ENCODE measurements at regions not wholly inside any gene's neighbourhood (a gene's known extent, or its start where the extent isn't known, plus 50 kb on each side); places are given as distances from the start of the nearest gene placed in this dataset.

GRCh38 chr4:189124791-189125190 lies 815.9 kb upstream of the FRG1 start:
- TF ChIP-seq POLR2A (IDR thresholded peaks at IDR 0.05), result no peak
- no peak for TF ChIP-seq POLR2AphosphoS5 (IDR thresholded peaks at IDR 0.05)
- TF ChIP-seq CTCF (IDR thresholded peaks at IDR 0.05), result no peak
- no peak overlapping the region for H3K27ac ChIP-seq
- no peaks in the 10 kb centered on the region for H3K9me3 ChIP-seq
- H3K4me1 ChIP-seq, result no peaks in the 10 kb centered on the region
- intact Hi-C loops (cut with DNase I; ENCODE audit: low total_unique reads), result no loop called here
- no peaks in the 10 kb centered on the region for H3K27me3 ChIP-seq
- DNase-seq (ENCODE audit: low spot score in 2 of 2), result no peak
- H3K4me3 ChIP-seq, result no peak overlapping the region
- no peaks in the 10 kb centered on the region for H3K36me3 ChIP-seq

GRCh38 chr4:189126040-189126439 lies 814.6 kb upstream of the FRG1 start:
- no peak overlapping the region for H3K4me3 ChIP-seq
- intact Hi-C loops (cut with DNase I; ENCODE audit: low total_unique reads), result loop anchor here (1.0 kb wide), 1 partner anchor 29 kb away; no protein-coding TSS in a partner anchor
- TF ChIP-seq CTCF (IDR thresholded peaks at IDR 0.05) (no peak), POLR2AphosphoS5 (IDR thresholded peaks at IDR 0.05) (no peak), POLR2A (IDR thresholded peaks at IDR 0.05) (no peak)
- H3K27ac ChIP-seq, result no peak overlapping the region
- no peaks in the 10 kb centered on the region for H3K27me3 ChIP-seq
- no peaks in the 10 kb centered on the region for H3K36me3 ChIP-seq
- no peak for DNase-seq (ENCODE audit: low spot score in 2 of 2)
- H3K4me1 ChIP-seq, result no peaks in the 10 kb centered on the region
- H3K9me3 ChIP-seq, result no peaks in the 10 kb centered on the region

GRCh38 chr4:189128341-189128740 lies 812.3 kb upstream of the FRG1 start:
- intact Hi-C loops (cut with DNase I; ENCODE audit: low total_unique reads), result no loop called here
- no peak for DNase-seq (ENCODE audit: low spot score in 2 of 2)
- TF ChIP-seq POLR2A (IDR thresholded peaks at IDR 0.05), result no peak
- no peak for TF ChIP-seq POLR2AphosphoS5 (IDR thresholded peaks at IDR 0.05)
- TF ChIP-seq CTCF (IDR thresholded peaks at IDR 0.05), result no peak

GRCh38 chr4:189129044-189129694 lies 811.5 kb upstream of the FRG1 start:
- no peak for DNase-seq (ENCODE audit: low spot score in 2 of 2)
- intact Hi-C loops (cut with DNase I; ENCODE audit: low total_unique reads), result no loop called here
- Histone ChIP-seq H3K4me3 (no peak overlapping the region), H3K27ac (no peak overlapping the region), H3K4me1 (no peaks in the 10 kb centered on the region), H3K27me3 (no peaks in the 10 kb centered on the region), H3K36me3 (no peaks in the 10 kb centered on the region), H3K9me3 (no peaks in the 10 kb centered on the region)
- TF ChIP-seq POLR2AphosphoS5 (IDR thresholded peaks at IDR 0.05) (no peak), POLR2A (IDR thresholded peaks at IDR 0.05) (no peak), CTCF (IDR thresholded peaks at IDR 0.05) (no peak)

More at GRCh38 chr4:189128341-189128740, 812.3 kb upstream of the FRG1 start:
- Histone ChIP-seq H3K9me3 (no peaks in the 10 kb centered on the region), H3K36me3 (no peaks in the 10 kb centered on the region), H3K4me3 (no peak overlapping the region), H3K27ac (no peak overlapping the region), H3K27me3 (no peaks in the 10 kb centered on the region), H3K4me1 (no peaks in the 10 kb centered on the region)

GRCh38 chr4:189131118-189131517 lies 809.6 kb upstream of the FRG1 start:
- H3K4me3 ChIP-seq, result no peak overlapping the region
- intact Hi-C loops (cut with DNase I; ENCODE audit: low total_unique reads), result no loop called here
- no peaks in the 10 kb centered on the region for H3K9me3 ChIP-seq
- no peaks in the 10 kb centered on the region for H3K4me1 ChIP-seq
- DNase-seq (ENCODE audit: low spot score in 2 of 2), result no peak
- H3K36me3 ChIP-seq, result no peaks in the 10 kb centered on the region
- no peak overlapping the region for H3K27ac ChIP-seq
- TF ChIP-seq POLR2A (IDR thresholded peaks at IDR 0.05), result no peak
- no peak for TF ChIP-seq POLR2AphosphoS5 (IDR thresholded peaks at IDR 0.05)
- H3K27me3 ChIP-seq, result no peaks in the 10 kb centered on the region
